GM11168 (cell line): ENCODE measurements at regions not wholly inside any gene's neighbourhood (a gene's known extent, or its start where the extent isn't known, plus 50 kb on each side); places are given as distances from the start of the nearest gene placed in this dataset.

Source experiments
- in situ Hi-C: fragments of 300-500 bp; cut with MboI; formaldehyde crosslinking; loops from one replicate; pipeline ENCODE4 v1.12.0; 2022; ENCODE audit warnings: low sequenced_read_pairs; ENCODE audit not compliant: unreplicated experiment

GRCh38 chr5:89275066-89275855 lies 392.3 kb upstream of the MEF2C start:
- in situ Hi-C loops: loop anchor here (10.0 kb wide), 1 partner anchor 390 kb away; the partner anchor contains the start of gene MEF2C

- in situ Hi-C loops: loop anchor here (10.0 to 25.0 kb wide), 2 partner anchors 388 to 536 kb away; partner anchors contain the start of gene MEF2C
Measured at GRCh38 chr5:89273289-89273688, 390.3 kb upstream of the MEF2C start.

- in situ Hi-C loops: loop anchor here (10.0 to 25.0 kb wide), 2 partner anchors 386 to 534 kb away; partner anchors contain the start of gene MEF2C
Measured at GRCh38 chr5:89270901-89271300, 387.9 kb upstream of the MEF2C start.

GRCh38 chr5:89269721-89270120 lies 386.7 kb upstream of the MEF2C start:
- in situ Hi-C loops: loop anchor here (10.0 to 25.0 kb wide), 3 partner anchors 385 to 532 kb away; partner anchors contain the start of gene MEF2C

DNA sequence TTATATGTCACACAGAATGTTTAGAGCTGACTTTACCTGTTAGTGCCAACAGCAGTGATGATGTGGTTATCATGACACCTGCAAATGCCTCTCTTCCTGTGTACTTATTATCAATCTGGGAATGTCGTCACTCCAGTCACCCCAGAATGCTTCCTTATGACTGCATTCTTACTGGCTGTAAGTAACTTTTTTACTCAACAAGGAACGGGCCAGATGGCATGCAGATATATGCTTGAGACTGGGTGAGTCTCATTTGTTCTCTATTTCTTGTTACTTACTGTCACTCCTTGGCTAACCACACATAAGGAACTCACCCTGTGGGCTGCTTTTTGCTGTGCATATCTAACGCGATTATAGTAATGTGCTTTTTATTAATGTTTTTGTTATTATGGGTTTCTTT lies 385.5 kb upstream of the MEF2C start:
- in situ Hi-C loops: loop anchor here (10.0 to 25.0 kb wide), 2 partner anchors 444 to 531 kb away; no protein-coding TSS in a partner anchor

GRCh38 chr5:89267788-89268187 lies 384.8 kb upstream of the MEF2C start:
- in situ Hi-C loops: loop anchor here (10.0 to 25.0 kb wide), 2 partner anchors 443 to 530 kb away; no protein-coding TSS in a partner anchor

GRCh38 chr5:89265511-89266179 lies 382.7 kb upstream of the MEF2C start:
- in situ Hi-C loops: loop anchor here (10.0 to 25.0 kb wide), 2 partner anchors 441 to 528 kb away; no protein-coding TSS in a partner anchor

DNA sequence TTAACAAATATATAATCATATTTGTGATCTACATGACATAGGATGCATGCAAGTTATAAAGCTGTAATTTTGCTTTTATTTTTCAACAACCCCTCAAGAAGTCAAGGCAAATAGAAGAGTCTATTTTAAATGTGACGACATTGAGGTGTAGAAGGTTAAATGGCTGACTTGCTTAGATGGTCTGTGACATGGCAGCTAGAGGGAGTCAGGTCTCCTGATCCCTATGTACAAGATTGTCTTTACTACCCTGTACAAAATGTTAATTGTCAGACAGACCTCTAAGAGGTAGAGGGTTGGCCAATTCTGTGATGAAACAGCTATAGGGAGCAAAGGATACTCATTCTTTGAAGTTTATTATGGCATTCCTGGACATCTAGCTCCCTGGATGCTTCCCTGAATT lies 380.9 kb upstream of the MEF2C start:
- in situ Hi-C loops: loop anchor here (10.0 to 25.0 kb wide), 2 partner anchors 439 to 527 kb away; no protein-coding TSS in a partner anchor

DNA sequence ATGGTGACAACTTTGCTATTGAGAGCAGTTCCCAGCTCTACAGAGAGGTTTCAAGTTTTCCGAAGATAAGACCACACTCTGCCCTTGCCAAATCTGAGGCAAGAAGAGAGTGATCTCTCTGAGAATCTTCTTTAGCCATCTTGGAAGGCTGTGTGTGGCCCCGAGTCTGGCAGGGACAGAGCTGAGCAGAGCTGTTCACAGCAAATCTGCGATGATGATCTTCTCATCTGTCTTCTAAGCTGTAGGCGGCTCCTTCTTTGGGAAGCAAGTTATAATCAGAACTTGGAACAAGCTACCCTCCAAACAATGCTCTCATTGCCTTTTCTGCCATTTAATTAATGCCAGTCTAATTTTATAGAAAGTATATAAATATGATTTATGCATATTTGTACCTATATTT lies 379.0 kb upstream of the MEF2C start:
- in situ Hi-C loops: loop anchor here (10.0 to 25.0 kb wide), 2 partner anchors 437 to 525 kb away; no protein-coding TSS in a partner anchor

DNA sequence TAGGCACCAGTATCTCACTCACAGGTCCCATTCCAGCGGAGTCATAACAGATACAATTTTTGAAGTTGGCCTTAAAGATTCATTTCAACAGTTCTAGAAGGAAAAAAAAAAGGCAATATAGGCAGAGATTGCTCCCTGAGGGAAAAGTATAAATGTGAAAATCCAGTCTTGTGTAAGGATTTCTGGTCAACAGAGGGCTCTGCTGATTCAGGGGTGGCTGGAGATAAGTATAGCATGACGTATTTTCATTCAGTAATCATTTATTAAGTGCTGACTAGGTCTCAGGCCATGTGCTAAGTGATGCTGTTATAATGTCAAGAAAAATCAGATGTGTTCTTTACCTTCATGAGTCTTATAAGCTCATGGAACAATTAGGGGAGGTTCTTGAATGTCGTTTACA lies 377.3 kb upstream of the MEF2C start:
- in situ Hi-C loops: loop anchor here (10.0 to 25.0 kb wide), 2 partner anchors 435 to 523 kb away; no protein-coding TSS in a partner anchor

DNA sequence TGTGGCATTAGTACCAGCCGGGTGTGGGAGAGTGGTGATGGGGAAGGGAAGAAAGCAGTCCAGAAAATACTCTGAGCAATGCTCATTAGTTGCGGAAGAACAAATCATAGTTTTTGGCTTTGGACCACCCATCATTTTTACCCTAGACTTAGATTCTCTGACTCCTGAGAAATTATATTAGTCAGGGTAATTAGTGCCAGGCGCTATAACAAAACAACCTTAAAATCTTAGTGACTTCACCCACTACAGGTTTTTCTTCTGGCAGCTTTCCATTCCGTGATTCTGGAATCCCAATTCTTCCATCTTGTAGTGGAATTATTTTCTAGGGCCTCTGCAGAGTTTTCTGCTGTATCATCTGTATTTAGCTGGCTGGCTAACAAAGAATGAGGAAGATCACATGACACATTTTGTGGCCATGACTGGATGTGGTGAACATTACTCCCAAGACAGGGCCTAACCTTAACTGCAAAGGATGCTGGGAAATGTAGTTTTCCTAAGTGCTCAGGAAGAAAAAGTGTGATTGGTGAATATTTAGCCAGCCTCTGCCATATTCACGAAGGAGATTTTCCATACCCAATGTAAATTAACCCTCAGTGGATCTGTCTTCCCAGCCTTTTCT lies 373.0 kb upstream of the MEF2C start:
- in situ Hi-C loops: loop anchor here (25.0 kb wide), 1 partner anchor 519 kb away; no protein-coding TSS in a partner anchor

DNA sequence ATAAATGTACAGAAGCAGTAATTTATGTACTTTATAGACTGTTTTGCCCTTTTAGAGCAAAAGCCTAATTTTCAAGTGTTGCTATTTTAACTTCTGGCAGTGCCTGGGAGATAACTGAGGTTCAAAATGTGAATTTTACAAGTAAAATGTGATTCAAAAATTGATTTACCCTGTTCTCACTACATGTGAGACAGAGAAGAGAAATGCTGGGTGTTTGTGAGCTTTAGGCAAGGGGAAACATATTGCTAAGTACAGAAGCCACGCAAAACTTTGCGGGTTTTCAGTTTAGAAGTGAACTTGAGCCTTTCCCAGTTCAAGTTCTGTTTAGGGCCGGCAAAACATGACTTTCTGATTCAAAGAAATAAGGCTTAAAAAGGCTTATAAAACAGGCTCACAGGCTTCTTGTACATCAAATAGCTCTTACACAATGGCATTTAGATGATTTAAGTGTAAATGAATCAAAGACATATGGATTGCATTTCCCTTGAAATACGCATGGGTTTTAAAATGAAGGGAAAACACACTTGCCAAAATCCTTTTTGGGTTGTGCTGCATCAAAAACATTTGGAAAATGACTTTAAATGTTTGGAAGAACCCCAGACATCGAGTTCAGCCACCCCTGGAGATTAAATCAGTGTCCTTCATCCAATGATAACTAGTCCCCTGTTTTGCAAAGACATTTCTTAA lies 370.8 kb upstream of the MEF2C start:
- in situ Hi-C loops: loop anchor here (25.0 kb wide), 1 partner anchor 517 kb away; no protein-coding TSS in a partner anchor

- in situ Hi-C loops: no loop called here
Measured at GRCh38 chr5:89246864-89247263, 363.9 kb upstream of the MEF2C start.

GRCh38 chr5:89246252-89246651 lies 363.3 kb upstream of the MEF2C start:
- in situ Hi-C loops: no loop called here

- in situ Hi-C loops: no loop called here
Measured at GRCh38 chr5:89243611-89244010, 360.6 kb upstream of the MEF2C start.

GRCh38 chr5:89241186-89241585 lies 358.2 kb upstream of the MEF2C start:
- in situ Hi-C loops: no loop called here

GRCh38 chr5:89236900-89237299 lies 353.9 kb upstream of the MEF2C start:
- in situ Hi-C loops: no loop called here

DNA sequence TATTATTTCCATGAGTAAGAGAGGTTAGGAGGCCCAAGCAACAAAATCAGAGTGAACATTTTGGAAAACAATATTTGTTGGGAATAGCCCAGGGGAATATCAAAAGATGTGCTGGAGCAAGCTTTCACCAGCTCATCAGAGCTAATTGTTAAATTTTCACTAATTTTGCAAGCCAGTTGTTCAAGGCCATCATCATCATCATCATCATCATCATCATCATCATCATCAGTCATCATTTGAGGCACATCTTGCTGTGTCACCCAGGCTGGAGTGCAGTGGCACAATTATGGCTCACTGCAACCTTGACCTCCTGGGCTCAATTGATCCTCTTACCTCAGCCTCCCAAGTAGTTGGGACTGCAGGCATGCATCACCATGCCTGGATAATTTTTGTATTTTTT lies 350.5 kb upstream of the MEF2C start:
- in situ Hi-C loops: no loop called here

DNA sequence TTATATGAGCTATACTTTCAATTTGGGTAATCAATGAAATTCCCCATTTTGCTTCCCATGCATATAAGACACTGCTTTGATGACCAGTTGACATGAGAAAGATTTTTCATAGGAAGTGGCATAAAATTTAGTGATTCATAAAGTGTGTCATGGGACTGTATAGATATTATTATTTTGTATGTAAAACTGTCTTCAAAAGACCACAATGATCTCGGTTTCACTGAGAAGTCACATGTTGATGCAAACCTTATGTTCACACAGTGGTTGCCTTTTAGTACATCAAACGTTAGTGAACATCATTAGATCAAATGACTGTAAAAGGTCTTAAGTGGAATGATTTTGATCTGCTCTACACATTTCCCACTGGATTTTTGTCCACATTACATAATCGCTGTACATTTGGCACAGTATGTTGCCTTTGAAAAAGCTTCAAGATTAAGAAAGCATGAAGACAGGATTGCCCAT lies 349.2 kb upstream of the MEF2C start:
- in situ Hi-C loops: no loop called here

DNA sequence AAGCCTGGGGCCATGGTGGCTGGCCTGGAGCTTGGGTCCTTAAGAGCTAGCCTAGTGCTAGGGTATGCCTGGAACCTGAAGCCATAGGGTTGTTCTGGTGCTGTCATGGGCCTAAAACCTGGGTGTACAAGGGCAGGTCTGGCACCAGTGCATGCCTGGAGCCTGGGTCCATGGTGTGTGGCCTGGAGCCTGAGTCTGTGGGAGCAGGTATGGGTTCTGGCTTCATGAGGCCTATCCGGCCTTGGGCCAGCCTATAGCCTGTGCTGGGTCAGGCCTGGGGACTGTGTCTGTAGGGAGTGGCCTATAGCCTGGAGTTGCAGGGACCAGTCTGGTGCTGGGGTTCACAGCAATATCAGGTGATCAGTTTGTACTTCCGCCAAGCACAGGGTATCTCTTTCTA lies 347.2 kb upstream of the MEF2C start:
- in situ Hi-C loops: no loop called here
